ENCODE measurements at regions not wholly inside any gene's neighbourhood (a gene's known extent, or its start where the extent isn't known, plus 50 kb on each side); places are given as distances from the start of the nearest gene placed in this dataset.
A peak's percentile ranks its signal among the peaks of the same experiment; 100 is the strongest.

- Histone ChIP-seq H3K4me1 (ENCODE audit: insufficient read depth, insufficient read length) (no peaks in the 10 kb centered on the region), H3K36me3 (ENCODE audit: insufficient read depth, insufficient read length, low read length) (no peaks in the 10 kb centered on the region), H3K4me3 (ENCODE audit: insufficient read length, low read depth) (no peak overlapping the region), H3K27me3 (ENCODE audit: insufficient read depth, insufficient read length) (no peaks in the 10 kb centered on the region), H3K9ac (ENCODE audit: insufficient read length, low read depth) (no peak overlapping the region), H3K9me3 (ENCODE audit: insufficient read depth, low read length) (peaks cover 17% of the 10 kb centered on the region; the same call in 1 of the 2 replicates)
- no peak for DNase-seq (ENCODE audit: low read depth, low spot score)
- TF ChIP-seq SUZ12 (IDR thresholded peaks at IDR 0.05; ENCODE audit: extremely low read depth, insufficient read depth, insufficient read length) = no peak
Observed at GRCh38 chr9:85130764-85131163, 461.2 kb downstream of the NTRK2 start.

GRCh38 chr9:85130260-85130659 lies 460.7 kb downstream of the NTRK2 start:
- TF ChIP-seq SUZ12 (IDR thresholded peaks at IDR 0.05; ENCODE audit: extremely low read depth, insufficient read depth, insufficient read length) (no peak), ZNF274 (IDR thresholded peaks at IDR 0.05; ENCODE audit: low read depth, low read length) (no peak), YY1 (IDR thresholded peaks at IDR 0.05; ENCODE audit: insufficient read depth, insufficient read length) (no peak)
- DNase-seq (ENCODE audit: low read depth, low spot score) = no peak
- peaks cover 21% of the 10 kb centered on the region for H3K9me3 ChIP-seq (ENCODE audit: insufficient read depth, low read length)
- no peaks in the 10 kb centered on the region for H3K36me3 ChIP-seq (ENCODE audit: insufficient read depth, insufficient read length, low read length)
- no peaks in the 10 kb centered on the region for H3K4me1 ChIP-seq (ENCODE audit: insufficient read depth, insufficient read length)
- no peak overlapping the region for H3K4me3 ChIP-seq (ENCODE audit: insufficient read length, low read depth)
- no peak overlapping the region for H3K9ac ChIP-seq (ENCODE audit: insufficient read length, low read depth)
- H3K27me3 ChIP-seq (ENCODE audit: insufficient read depth, insufficient read length) = no peaks in the 10 kb centered on the region

GRCh38 chr9:85129514-85129913 lies 460.0 kb downstream of the NTRK2 start:
- no peaks in the 10 kb centered on the region for H3K36me3 ChIP-seq (ENCODE audit: insufficient read depth, insufficient read length, low read length)
- H3K4me1 ChIP-seq (ENCODE audit: insufficient read depth, insufficient read length) = no peaks in the 10 kb centered on the region
- TF ChIP-seq SUZ12 (IDR thresholded peaks at IDR 0.05; ENCODE audit: extremely low read depth, insufficient read depth, insufficient read length) (no peak), ZNF274 (IDR thresholded peaks at IDR 0.05; ENCODE audit: low read depth, low read length) (no peak), YY1 (IDR thresholded peaks at IDR 0.05; ENCODE audit: insufficient read depth, insufficient read length) (no peak)
- peak; percentile 9 for DNase-seq (ENCODE audit: low read depth, low spot score)
- no peak overlapping the region for H3K4me3 ChIP-seq (ENCODE audit: insufficient read length, low read depth)
- H3K27me3 ChIP-seq (ENCODE audit: insufficient read depth, insufficient read length) = no peaks in the 10 kb centered on the region
- peaks cover 25% of the 10 kb centered on the region for H3K9me3 ChIP-seq (ENCODE audit: insufficient read depth, low read length)
- no peak overlapping the region for H3K9ac ChIP-seq (ENCODE audit: insufficient read length, low read depth)

GRCh38 chr9:85118990-85119755 lies 449.6 kb downstream of the NTRK2 start:
- no peak overlapping the region for H3K9ac ChIP-seq (ENCODE audit: insufficient read length, low read depth)
- no peaks in the 10 kb centered on the region for H3K27me3 ChIP-seq (ENCODE audit: insufficient read depth, insufficient read length)
- H3K36me3 ChIP-seq (ENCODE audit: insufficient read depth, insufficient read length, low read length) = no peaks in the 10 kb centered on the region
- H3K4me1 ChIP-seq (ENCODE audit: insufficient read depth, insufficient read length) = no peaks in the 10 kb centered on the region
- H3K9me3 ChIP-seq (ENCODE audit: insufficient read depth, low read length) = 0 out of 2 replicates have a peak, but pooled peaks cover 7% of the 10 kb centered on the region
- no peak overlapping the region for H3K4me3 ChIP-seq (ENCODE audit: insufficient read length, low read depth)
- no peak for DNase-seq (ENCODE audit: low read depth, low spot score)
- no peak for TF ChIP-seq YY1 (IDR thresholded peaks at IDR 0.05; ENCODE audit: insufficient read depth, insufficient read length)
- TF ChIP-seq ZNF274 (IDR thresholded peaks at IDR 0.05; ENCODE audit: low read depth, low read length) = no peak
- no peak for TF ChIP-seq SUZ12 (IDR thresholded peaks at IDR 0.05; ENCODE audit: extremely low read depth, insufficient read depth, insufficient read length)

DNA sequence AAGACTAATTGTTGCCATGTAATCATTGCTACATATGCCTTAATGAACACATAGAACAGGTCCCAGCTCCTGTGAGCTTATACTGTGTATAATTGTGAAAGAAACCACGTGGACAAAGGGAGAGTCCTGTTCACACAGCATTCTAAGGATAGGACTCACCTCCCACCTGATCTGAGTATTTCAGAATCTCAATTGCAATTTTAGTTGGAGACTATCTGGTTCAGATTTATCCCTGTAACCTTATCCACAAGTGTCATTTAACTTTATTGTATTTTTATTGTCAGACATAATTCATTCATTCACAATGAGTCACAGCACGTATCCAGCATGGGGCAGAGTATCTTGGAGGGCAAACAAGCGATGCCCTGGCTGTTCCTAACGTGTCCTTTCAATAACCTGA lies 448.3 kb downstream of the NTRK2 start:
- TF ChIP-seq ZNF274 (IDR thresholded peaks at IDR 0.05; ENCODE audit: low read depth, low read length) = no peak
- no peak for TF ChIP-seq YY1 (IDR thresholded peaks at IDR 0.05; ENCODE audit: insufficient read depth, insufficient read length)
- TF ChIP-seq SUZ12 (IDR thresholded peaks at IDR 0.05; ENCODE audit: extremely low read depth, insufficient read depth, insufficient read length) = no peak
- Histone ChIP-seq H3K4me3 (ENCODE audit: insufficient read length, low read depth) (no peak overlapping the region), H3K9me3 (ENCODE audit: insufficient read depth, low read length) (no peaks in the 10 kb centered on the region), H3K36me3 (ENCODE audit: insufficient read depth, insufficient read length, low read length) (no peaks in the 10 kb centered on the region), H3K4me1 (ENCODE audit: insufficient read depth, insufficient read length) (no peaks in the 10 kb centered on the region), H3K27me3 (ENCODE audit: insufficient read depth, insufficient read length) (no peaks in the 10 kb centered on the region), H3K9ac (ENCODE audit: insufficient read length, low read depth) (no peak overlapping the region)
- no peak for DNase-seq (ENCODE audit: low read depth, low spot score)

GRCh38 chr9:85115473-85115872 lies 445.9 kb downstream of the NTRK2 start:
- Histone ChIP-seq H3K27me3 (ENCODE audit: insufficient read depth, insufficient read length) (no peaks in the 10 kb centered on the region), H3K4me1 (ENCODE audit: insufficient read depth, insufficient read length) (no peaks in the 10 kb centered on the region)
- TF ChIP-seq ZNF274 (IDR thresholded peaks at IDR 0.05; ENCODE audit: low read depth, low read length) = no peak
- no peak for TF ChIP-seq SUZ12 (IDR thresholded peaks at IDR 0.05; ENCODE audit: extremely low read depth, insufficient read depth, insufficient read length)
- TF ChIP-seq YY1 (IDR thresholded peaks at IDR 0.05; ENCODE audit: insufficient read depth, insufficient read length) = no peak

GRCh38 chr9:85114799-85115198 lies 445.3 kb downstream of the NTRK2 start:
- no peaks in the 10 kb centered on the region for H3K4me1 ChIP-seq (ENCODE audit: insufficient read depth, insufficient read length)
- H3K9me3 ChIP-seq (ENCODE audit: insufficient read depth, low read length) = no peaks in the 10 kb centered on the region
- H3K9ac ChIP-seq (ENCODE audit: insufficient read length, low read depth) = no peak overlapping the region
- no peaks in the 10 kb centered on the region for H3K36me3 ChIP-seq (ENCODE audit: insufficient read depth, insufficient read length, low read length)
- no peak overlapping the region for H3K4me3 ChIP-seq (ENCODE audit: insufficient read length, low read depth)
- no peak for DNase-seq (ENCODE audit: low read depth, low spot score)
- H3K27me3 ChIP-seq (ENCODE audit: insufficient read depth, insufficient read length) = no peaks in the 10 kb centered on the region
- TF ChIP-seq ZNF274 (IDR thresholded peaks at IDR 0.05; ENCODE audit: low read depth, low read length) = no peak
- no peak for TF ChIP-seq YY1 (IDR thresholded peaks at IDR 0.05; ENCODE audit: insufficient read depth, insufficient read length)
- no peak for TF ChIP-seq SUZ12 (IDR thresholded peaks at IDR 0.05; ENCODE audit: extremely low read depth, insufficient read depth, insufficient read length)

More at GRCh38 chr9:85115473-85115872, 445.9 kb downstream of the NTRK2 start:
- Histone ChIP-seq H3K36me3 (ENCODE audit: insufficient read depth, insufficient read length, low read length) (no peaks in the 10 kb centered on the region), H3K9ac (ENCODE audit: insufficient read length, low read depth) (no peak overlapping the region), H3K9me3 (ENCODE audit: insufficient read depth, low read length) (no peaks in the 10 kb centered on the region), H3K4me3 (ENCODE audit: insufficient read length, low read depth) (no peak overlapping the region)
- no peak for DNase-seq (ENCODE audit: low read depth, low spot score)

Measured in NT2/D1 (cell line).